ENCODE measurements at regions not wholly inside any gene's neighbourhood (a gene's known extent, or its start where the extent isn't known, plus 50 kb on each side); places are given as distances from the start of the nearest gene placed in this dataset.

- no peak overlapping the region for H3K27ac Mint-ChIP-seq
- H3K9me3 Mint-ChIP-seq = no peaks in the 10 kb centered on the region
- TF ChIP-seq CTCF (IDR thresholded peaks at IDR 0.05; ENCODE audit: unreplicated experiment in 3 of 3) = no peak
- no peaks in the 10 kb centered on the region for H3K4me1 Mint-ChIP-seq
- H3K4me3 Mint-ChIP-seq = no peak overlapping the region
- no peaks in the 10 kb centered on the region for H3K36me3 Mint-ChIP-seq (ENCODE audit: low read depth)
- peaks cover under 1% of the 10 kb centered on the region for H3K27me3 Mint-ChIP-seq (ENCODE audit: low read depth)
These were observed 218.6 kb downstream of the URB2 start for GRCh38 chr1:229844675-229845074.

GRCh38 chr1:229845410-229846138 is 219.5 kb downstream of the URB2 start:
- Mint-ChIP-seq H3K27me3 (ENCODE audit: low read depth) (peaks cover 3% of the 10 kb centered on the region), H3K9me3 (no peaks in the 10 kb centered on the region), H3K4me3 (no peak overlapping the region), H3K36me3 (ENCODE audit: low read depth) (no peaks in the 10 kb centered on the region), H3K4me1 (no peaks in the 10 kb centered on the region), H3K27ac (no peak overlapping the region)
- TF ChIP-seq CTCF (IDR thresholded peaks at IDR 0.05; ENCODE audit: unreplicated experiment in 3 of 3) = no peak

GRCh38 chr1:229846351-229846750 is 220.3 kb downstream of the URB2 start:
- H3K9me3 Mint-ChIP-seq = no peaks in the 10 kb centered on the region
- peaks cover 6% of the 10 kb centered on the region for H3K27me3 Mint-ChIP-seq (ENCODE audit: low read depth)
- TF ChIP-seq CTCF (IDR thresholded peaks at IDR 0.05; ENCODE audit: unreplicated experiment in 3 of 3) = no peak
- no peak overlapping the region for H3K27ac Mint-ChIP-seq
- no peaks in the 10 kb centered on the region for H3K36me3 Mint-ChIP-seq (ENCODE audit: low read depth)
- H3K4me3 Mint-ChIP-seq = no peak overlapping the region
- no peaks in the 10 kb centered on the region for H3K4me1 Mint-ChIP-seq

GRCh38 chr1:229848752-229849677 is 218.0 kb upstream of the GALNT2 start:
- Mint-ChIP-seq H3K27me3 (ENCODE audit: low read depth) (peaks cover 10% of the 10 kb centered on the region), H3K9me3 (no peaks in the 10 kb centered on the region), H3K4me1 (no peaks in the 10 kb centered on the region), H3K27ac (no peak overlapping the region), H3K36me3 (ENCODE audit: low read depth) (no peaks in the 10 kb centered on the region), H3K4me3 (no peak overlapping the region)
- peak; percentile 33 to 51 (median 36) for TF ChIP-seq CTCF (IDR thresholded peaks at IDR 0.05; ENCODE audit: unreplicated experiment in 3 of 3)

GRCh38 chr1:229851511-229851910 is 215.5 kb upstream of the GALNT2 start:
- peaks cover 16% of the 10 kb centered on the region for H3K27me3 Mint-ChIP-seq (ENCODE audit: low read depth)
- H3K36me3 Mint-ChIP-seq (ENCODE audit: low read depth) = no peaks in the 10 kb centered on the region
- no peak for TF ChIP-seq CTCF (IDR thresholded peaks at IDR 0.05; ENCODE audit: unreplicated experiment in 3 of 3)
- no peaks in the 10 kb centered on the region for H3K4me1 Mint-ChIP-seq
- H3K9me3 Mint-ChIP-seq = no peaks in the 10 kb centered on the region
- no peak overlapping the region for H3K4me3 Mint-ChIP-seq
- H3K27ac Mint-ChIP-seq = no peak overlapping the region

Measured in nephron (organoid).